Neural cell (in vitro differentiated cells): ENCODE measurements at regions not wholly inside any gene's neighbourhood (a gene's known extent, or its start where the extent isn't known, plus 50 kb on each side); places are given as distances from the start of the nearest gene placed in this dataset.

ENCODE experiments used
- H2AFZ ChIP-seq: fragments of 200-600, 300-800 bp; sonication (generic), shearing (Covaris generic); 2 replicates; pipeline ENCODE4 v1.6.0; 2014; ENCODE audit warnings: low read depth, mild to moderate bottlenecking, antibody characterized with exemption, low read length, moderate library complexity
- H3F3A ChIP-seq: fragments of 200-600 bp; shearing (Covaris generic); 2 replicates; pipeline ENCODE4 v1.6.1; 2016; ENCODE audit warnings: mild to moderate bottlenecking, moderate library complexity, mixed read lengths, antibody characterized with exemption, low read length; ENCODE audit not compliant: insufficient read depth, poor library complexity, severe bottlenecking
- H3K27ac ChIP-seq: fragments of 200-600, 300-800 bp; sonication (generic), shearing (Covaris generic); 2 replicates; pipeline ENCODE4 v1.5.1; 2014; ENCODE audit warnings: mild to moderate bottlenecking, low read length, moderate library complexity
- H3K27me3 ChIP-seq: fragments of 300-800, 200-600 bp; sonication (generic), shearing (Covaris generic); 2 replicates; pipeline ENCODE4 v1.6.0; 2014; ENCODE audit warnings: mild to moderate bottlenecking, low read depth, low read length, moderate library complexity; ENCODE audit not compliant: insufficient read depth
- H3K36me3 ChIP-seq: fragments of 300-800, 200-600 bp; sonication (generic), shearing (Covaris generic); 2 replicates; pipeline ENCODE4 v1.5.1; 2014; ENCODE audit warnings: mild to moderate bottlenecking, antibody characterized with exemption, low read length, moderate library complexity; ENCODE audit not compliant: insufficient read depth
- H3K4me2 ChIP-seq: fragments of 300-800, 200-600 bp; sonication (generic), shearing (Covaris generic); 2 replicates; pipeline ENCODE4 v1.6.0; 2014; ENCODE audit warnings: mild to moderate bottlenecking, low read length
- H3K4me3 ChIP-seq: fragments of 300-800, 200-600 bp; sonication (generic), shearing (Covaris generic); 2 replicates; pipeline ENCODE4 v1.5.1; 2014; ENCODE audit warnings: mild to moderate bottlenecking, low read length, moderate library complexity
- H3K79me2 ChIP-seq: fragments of 200-600 bp; shearing (Covaris generic); replicated peaks from 2 replicates; pipeline ENCODE4 v1.6.0; 2014; ENCODE audit warnings: mild to moderate bottlenecking, low read length, moderate library complexity; ENCODE audit not compliant: insufficient read depth
- H3K9ac ChIP-seq: fragments of 300-800, 200-600 bp; sonication (generic), shearing (Covaris generic); 2 replicates; pipeline ENCODE4 v1.6.1; 2016; ENCODE audit warnings: mild to moderate bottlenecking, low read length, mixed read lengths
- H3K9me2 ChIP-seq: fragments of 200-600 bp; shearing (Covaris generic); 2 replicates; pipeline ENCODE4 v1.6.1; 2016; ENCODE audit warnings: mild to moderate bottlenecking, low read length, mixed read lengths; ENCODE audit not compliant: insufficient read depth
- H3K9me3 ChIP-seq: fragments of 200-600, 300-800 bp; sonication (generic), shearing (Covaris generic); 2 replicates; pipeline ENCODE4 v1.6.1; 2016; ENCODE audit warnings: mild to moderate bottlenecking, mixed run types, low read length, moderate library complexity, mixed read lengths
- H4K20me1 ChIP-seq: fragments of 200-600 bp; shearing (Covaris generic); 2 replicates; pipeline ENCODE4 v1.6.1; 2016; ENCODE audit warnings: mild to moderate bottlenecking, mixed run types; ENCODE audit not compliant: insufficient read depth
- EP300 ChIP-seq: fragments of 450-650 bp; conservative IDR thresholded peaks from 2 replicates; pipeline ENCODE4 v1.6.1; 2014; ENCODE audit warnings: antibody characterized with exemption, mild to moderate bottlenecking, moderate library complexity; ENCODE audit not compliant: poor library complexity, severe bottlenecking
- EZH2 ChIP-seq: fragments of 200-600, 300-800 bp; shearing (Covaris generic), sonication (generic); IDR thresholded peaks from 2 replicates; pipeline ENCODE4 v1.6.1; 2014; ENCODE audit warnings: antibody characterized with exemption, low read length, borderline replicate concordance, mild to moderate bottlenecking; ENCODE audit not compliant: insufficient read depth, poor library complexity, severe bottlenecking
- MXI1 ChIP-seq: fragments of 450-650 bp; conservative IDR thresholded peaks from 2 replicates; pipeline ENCODE4 v1.6.1; 2014; ENCODE audit warnings: antibody characterized with exemption, mild to moderate bottlenecking; ENCODE audit not compliant: poor library complexity, severe bottlenecking
- POLR2AphosphoS5 ChIP-seq: IDR thresholded peaks from 2 replicates; pipeline ENCODE4 v1.6.1; 2012
- RAD21 ChIP-seq: fragments of 450-650 bp; conservative IDR thresholded peaks from 2 replicates; pipeline ENCODE4 v1.6.1; 2014; ENCODE audit warnings: antibody characterized with exemption, mild to moderate bottlenecking, moderate library complexity
- SMC3 ChIP-seq: fragments of 450-650 bp; conservative IDR thresholded peaks from 2 replicates; pipeline ENCODE4 v1.6.1; 2014; ENCODE audit warnings: antibody characterized with exemption, mild to moderate bottlenecking, moderate library complexity; ENCODE audit not compliant: poor library complexity
- TF ChIP-seq, protein P1 (sequence below): IDR thresholded peaks from 2 replicates; pipeline ENCODE4 v1.6.1; 2012; ENCODE audit warnings: borderline replicate concordance
- TF ChIP-seq, protein P2 (sequence below): fragments of 450-650 bp; IDR thresholded peaks from 2 replicates; pipeline ENCODE4 v1.5.1; 2014; ENCODE audit warnings: antibody characterized with exemption, mild to moderate bottlenecking, moderate library complexity; ENCODE audit not compliant: poor library complexity, severe bottlenecking

DNA sequence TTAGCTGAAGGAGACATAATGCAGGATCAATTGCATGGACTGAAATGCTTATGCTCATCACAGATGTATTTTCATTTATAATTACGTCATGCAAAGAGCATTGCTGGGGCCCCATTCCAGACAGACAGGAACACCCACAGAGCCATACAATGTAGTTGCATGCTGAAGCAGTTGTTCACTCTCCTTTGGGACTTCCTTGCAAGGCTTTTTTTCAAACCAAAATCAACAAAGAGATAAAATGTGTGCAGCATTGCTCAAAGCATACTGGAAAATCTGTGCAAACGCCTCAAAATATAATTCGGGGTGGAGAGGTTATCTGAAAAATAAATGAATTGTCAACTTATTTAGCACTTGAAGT, 463.2 kb downstream of the CDH2 start:
- peak overlapping the region; percentile 16 for H3K27ac ChIP-seq

DNA sequence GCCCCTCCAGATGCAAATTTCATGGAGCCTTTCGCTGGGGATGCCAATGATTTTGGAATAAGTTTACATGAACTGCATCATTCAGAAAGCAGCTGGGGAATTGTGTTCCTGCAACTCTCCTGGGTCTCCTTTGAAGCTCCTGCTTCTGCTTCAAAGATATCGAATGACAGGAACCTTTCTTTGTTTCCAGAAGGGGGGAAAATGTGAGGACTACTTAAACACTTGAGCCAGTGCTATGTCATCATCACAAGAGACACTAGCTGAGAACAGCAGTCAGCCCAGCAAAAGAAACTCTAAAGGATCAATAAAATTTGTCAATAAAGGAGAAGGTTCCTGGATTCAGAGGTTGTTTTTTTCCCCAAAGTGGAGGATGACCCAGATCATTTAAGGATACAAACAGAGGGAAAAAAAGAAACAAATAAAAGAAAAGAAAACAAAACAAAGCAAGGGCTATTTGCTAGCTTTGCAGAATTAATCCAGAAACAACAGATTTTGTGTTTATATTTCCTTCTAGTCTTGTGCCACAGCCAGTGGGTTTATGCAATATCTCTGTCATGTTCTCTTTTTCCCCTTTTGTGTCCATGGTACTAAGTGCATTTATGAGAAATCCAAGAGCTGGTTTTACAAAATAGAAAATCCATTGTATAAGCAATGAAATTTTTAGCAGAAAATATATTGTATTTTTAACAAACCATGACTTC, 463.7 kb downstream of the CDH2 start:
- H3K4me2 ChIP-seq: no peak overlapping the region
- H3K27ac ChIP-seq: peak overlapping the region; percentile 16
- H3K9ac ChIP-seq: no peak overlapping the region
- H3K9me2 ChIP-seq: no peaks in the 10 kb centered on the region
- peak overlapping the region; percentile 15 for H2AFZ ChIP-seq
- no peaks in the 10 kb centered on the region for H3K79me2 ChIP-seq
- TF ChIP-seq SMC3 (no peak), POLR2AphosphoS5 (no peak), MXI1 (no peak), RAD21 (no peak), EZH2 (no peak)
- TF ChIP-seq, protein P1, sequence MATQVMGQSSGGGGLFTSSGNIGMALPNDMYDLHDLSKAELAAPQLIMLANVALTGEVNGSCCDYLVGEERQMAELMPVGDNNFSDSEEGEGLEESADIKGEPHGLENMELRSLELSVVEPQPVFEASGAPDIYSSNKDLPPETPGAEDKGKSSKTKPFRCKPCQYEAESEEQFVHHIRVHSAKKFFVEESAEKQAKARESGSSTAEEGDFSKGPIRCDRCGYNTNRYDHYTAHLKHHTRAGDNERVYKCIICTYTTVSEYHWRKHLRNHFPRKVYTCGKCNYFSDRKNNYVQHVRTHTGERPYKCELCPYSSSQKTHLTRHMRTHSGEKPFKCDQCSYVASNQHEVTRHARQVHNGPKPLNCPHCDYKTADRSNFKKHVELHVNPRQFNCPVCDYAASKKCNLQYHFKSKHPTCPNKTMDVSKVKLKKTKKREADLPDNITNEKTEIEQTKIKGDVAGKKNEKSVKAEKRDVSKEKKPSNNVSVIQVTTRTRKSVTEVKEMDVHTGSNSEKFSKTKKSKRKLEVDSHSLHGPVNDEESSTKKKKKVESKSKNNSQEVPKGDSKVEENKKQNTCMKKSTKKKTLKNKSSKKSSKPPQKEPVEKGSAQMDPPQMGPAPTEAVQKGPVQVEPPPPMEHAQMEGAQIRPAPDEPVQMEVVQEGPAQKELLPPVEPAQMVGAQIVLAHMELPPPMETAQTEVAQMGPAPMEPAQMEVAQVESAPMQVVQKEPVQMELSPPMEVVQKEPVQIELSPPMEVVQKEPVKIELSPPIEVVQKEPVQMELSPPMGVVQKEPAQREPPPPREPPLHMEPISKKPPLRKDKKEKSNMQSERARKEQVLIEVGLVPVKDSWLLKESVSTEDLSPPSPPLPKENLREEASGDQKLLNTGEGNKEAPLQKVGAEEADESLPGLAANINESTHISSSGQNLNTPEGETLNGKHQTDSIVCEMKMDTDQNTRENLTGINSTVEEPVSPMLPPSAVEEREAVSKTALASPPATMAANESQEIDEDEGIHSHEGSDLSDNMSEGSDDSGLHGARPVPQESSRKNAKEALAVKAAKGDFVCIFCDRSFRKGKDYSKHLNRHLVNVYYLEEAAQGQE: no peak
- TF ChIP-seq, protein P2, sequence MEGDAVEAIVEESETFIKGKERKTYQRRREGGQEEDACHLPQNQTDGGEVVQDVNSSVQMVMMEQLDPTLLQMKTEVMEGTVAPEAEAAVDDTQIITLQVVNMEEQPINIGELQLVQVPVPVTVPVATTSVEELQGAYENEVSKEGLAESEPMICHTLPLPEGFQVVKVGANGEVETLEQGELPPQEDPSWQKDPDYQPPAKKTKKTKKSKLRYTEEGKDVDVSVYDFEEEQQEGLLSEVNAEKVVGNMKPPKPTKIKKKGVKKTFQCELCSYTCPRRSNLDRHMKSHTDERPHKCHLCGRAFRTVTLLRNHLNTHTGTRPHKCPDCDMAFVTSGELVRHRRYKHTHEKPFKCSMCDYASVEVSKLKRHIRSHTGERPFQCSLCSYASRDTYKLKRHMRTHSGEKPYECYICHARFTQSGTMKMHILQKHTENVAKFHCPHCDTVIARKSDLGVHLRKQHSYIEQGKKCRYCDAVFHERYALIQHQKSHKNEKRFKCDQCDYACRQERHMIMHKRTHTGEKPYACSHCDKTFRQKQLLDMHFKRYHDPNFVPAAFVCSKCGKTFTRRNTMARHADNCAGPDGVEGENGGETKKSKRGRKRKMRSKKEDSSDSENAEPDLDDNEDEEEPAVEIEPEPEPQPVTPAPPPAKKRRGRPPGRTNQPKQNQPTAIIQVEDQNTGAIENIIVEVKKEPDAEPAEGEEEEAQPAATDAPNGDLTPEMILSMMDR: no peak
- H3F3A ChIP-seq: no peaks in the 10 kb centered on the region
- no peaks in the 10 kb centered on the region for H4K20me1 ChIP-seq
- H3K9me3 ChIP-seq: peaks cover 4% of the 10 kb centered on the region
- no peaks in the 10 kb centered on the region for H3K27me3 ChIP-seq
- no peaks in the 10 kb centered on the region for H3K36me3 ChIP-seq
- no peak overlapping the region for H3K4me3 ChIP-seq

More for the DNA sequence above, 463.2 kb downstream of the CDH2 start:
- Histone ChIP-seq H3K9me2 (no peaks in the 10 kb centered on the region), H3K36me3 (no peaks in the 10 kb centered on the region), H3K4me2 (no peak overlapping the region), H3K27me3 (no peaks in the 10 kb centered on the region), H4K20me1 (no peaks in the 10 kb centered on the region), H3K4me3 (no peak overlapping the region), H3K9me3 (peaks cover 4% of the 10 kb centered on the region), H3K79me2 (no peaks in the 10 kb centered on the region), H2AFZ (peak overlapping the region; percentile 15), H3K9ac (no peak overlapping the region), H3F3A (no peaks in the 10 kb centered on the region)
- TF ChIP-seq EZH2 (no peak), RAD21 (no peak), SMC3 (no peak), MXI1 (no peak), EP300 (no peak)
- TF ChIP-seq, protein P1: no peak
